CD14-positive monocyte (primary cell): ENCODE measurements at regions not wholly inside any gene's neighbourhood (a gene's known extent, or its start where the extent isn't known, plus 50 kb on each side); places are given as distances from the start of the nearest gene placed in this dataset.

Experiments
- DNase-seq, 3 donors: peaks; one replicate each; pipeline ENCODE4 v3.0.0-alpha.2; 2011 to 2022
- H2AFZ ChIP-seq: 2 replicates; pipeline ENCODE4 v1.6.0; 2012; ENCODE audit warnings: mild to moderate bottlenecking, low read depth, low read length, inconsistent platforms; ENCODE audit not compliant: insufficient read depth, poor library complexity, severe bottlenecking
- H3K27ac ChIP-seq, 2 donors: 1 replicate in 1 of 2; 2 replicates in 1 of 2; pipeline ENCODE4 v1.5.1; 2012 to 2013; ENCODE audit warnings: low read length in 2 of 2, control low read depth in 1 of 2, inconsistent platforms in 1 of 2, low read depth in 1 of 2, mild to moderate bottlenecking in 1 of 2
- H3K27me3 ChIP-seq, 2 donors: one replicate each; pipeline versions ENCODE4 v1.6.0 to v1.6.1; 2011 to 2013; ENCODE audit warnings: low read length in 2 of 2; ENCODE audit not compliant: control insufficient read depth in 2 of 2, insufficient read depth in 2 of 2
- H3K36me3 ChIP-seq, 2 donors: replicated peaks in 1 of 2; 1 replicate in 1 of 2; 2 replicates in 1 of 2; pipeline versions ENCODE4 v1.5.1 to v1.6.1; 2012 to 2013; ENCODE audit warnings: low read length in 2 of 2, control low read depth in 1 of 2, inconsistent platforms in 1 of 2, mild to moderate bottlenecking in 1 of 2; ENCODE audit not compliant: insufficient read depth in 2 of 2, control insufficient read depth in 1 of 2
- H3K4me1 ChIP-seq, 2 donors: 1 replicate in 1 of 2; 2 replicates in 1 of 2; pipeline versions ENCODE4 v1.5.1 to v1.6.1; 2012 to 2013; ENCODE audit warnings: low read length in 2 of 2, control low read depth in 1 of 2, inconsistent platforms in 1 of 2, mild to moderate bottlenecking in 1 of 2, moderate library complexity in 1 of 2; ENCODE audit not compliant: insufficient read depth in 2 of 2, control insufficient read depth in 1 of 2
- H3K4me2 ChIP-seq: replicated peaks from 2 replicates; pipeline ENCODE3; 2012; ENCODE audit warnings: low read length, moderate library complexity, mild to moderate bottlenecking; ENCODE audit not compliant: poor library complexity, severe bottlenecking; ENCODE audit errors: extremely low read depth
- H3K4me3 ChIP-seq, 3 experiments: fragments of 200-600 bp in 1 of 3; sonication (generic) in 1 of 3; replicated peaks in 1 of 3; 1 replicate in 2 of 3; 2 replicates in 1 of 3; pipeline ENCODE4 v1.5.1; 2011 to 2013; ENCODE audit warnings: low read length in 3 of 3, mild to moderate bottlenecking in 3 of 3, control low read depth in 2 of 3, low read depth in 2 of 3, inconsistent platforms in 1 of 3, moderate library complexity in 1 of 3
- H3K79me2 ChIP-seq: 2 replicates; pipeline ENCODE4 v1.6.0; 2012; ENCODE audit warnings: mild to moderate bottlenecking, control low read depth, inconsistent platforms, low read length, moderate library complexity; ENCODE audit not compliant: insufficient read depth
- H3K9ac ChIP-seq: 2 replicates; pipeline ENCODE4 v1.6.0; 2017; ENCODE audit warnings: low read length, mild to moderate bottlenecking; ENCODE audit not compliant: insufficient read depth, poor library complexity, severe bottlenecking
- H3K9me3 ChIP-seq, 2 donors: replicated peaks in 1 of 2; 1 replicate in 1 of 2; 2 replicates in 1 of 2; pipeline versions ENCODE4 v1.5.1 to v1.6.1; 2012 to 2013; ENCODE audit warnings: low read length in 2 of 2, control low read depth in 1 of 2; ENCODE audit not compliant: control insufficient read depth in 1 of 2, insufficient read depth in 1 of 2
- H4K20me1 ChIP-seq: 2 replicates; pipeline ENCODE4 v1.6.0; 2012; ENCODE audit warnings: mild to moderate bottlenecking, low read length, control low read depth, moderate library complexity; ENCODE audit not compliant: insufficient read depth
- H3K27ac Mint-ChIP-seq, 7 donors: one replicate each; pipeline ENCODE4 v1.8.0; 2020; ENCODE audit warnings: mild to moderate bottlenecking in 7 of 7, mixed read lengths in 7 of 7, moderate library complexity in 6 of 7, inconsistent platforms in 2 of 7
- H3K27me3 Mint-ChIP-seq, 3 donors: one replicate each; pipeline ENCODE4 v1.8.0; 2021 to 2022; ENCODE audit warnings: low read depth in 3 of 3, mild to moderate bottlenecking in 3 of 3, mixed read lengths in 3 of 3, moderate library complexity in 3 of 3, inconsistent platforms in 1 of 3
- H3K36me3 Mint-ChIP-seq, 2 donors: one replicate each; pipeline ENCODE4 v1.8.0; 2020; ENCODE audit warnings: mixed read lengths in 2 of 2, inconsistent platforms in 1 of 2, mild to moderate bottlenecking in 1 of 2
- H3K4me1 Mint-ChIP-seq: one replicate; pipeline ENCODE4 v1.8.0; 2020; ENCODE audit warnings: mild to moderate bottlenecking, mixed read lengths
- H3K4me3 Mint-ChIP-seq, 2 donors: one replicate each; pipeline ENCODE4 v1.8.0; 2020; ENCODE audit warnings: mild to moderate bottlenecking in 2 of 2, mixed read lengths in 2 of 2, moderate library complexity in 1 of 2
- H3K9me3 Mint-ChIP-seq, 7 donors: one replicate each; pipeline ENCODE4 v1.8.0; 2020 to 2022; ENCODE audit warnings: mixed read lengths in 7 of 7, mild to moderate bottlenecking in 6 of 7, moderate library complexity in 6 of 7, inconsistent platforms in 2 of 7
- CTCF ChIP-seq: fragments of 200-600 bp; IDR thresholded peaks from one replicate; pipeline ENCODE4 v1.8.0; 2022; ENCODE audit warnings: antibody characterized with exemption, mild to moderate bottlenecking
- WGBS: methylation state at CpG from one replicate; pipeline ENCODE4 v1.1.5; 2013; ENCODE audit warnings: missing lambda C conversion rate; ENCODE audit not compliant: insufficient coverage; 5-methylcytosine and 5-hydroxymethylcytosine counted together
- intact Hi-C, 2 donors: fragments of 100-400 bp; cut with micrococcal nuclease; formaldehyde crosslinking; loops; one replicate each; pipeline versions ENCODE4 v1.15.0 to v1.15.1; 2023

- Mint-ChIP-seq H3K27me3 (peaks cover 2 to 3% (median 2%) of the 10 kb centered on the region in 3 donors), H3K4me3 (no peak overlapping the region), H3K9me3 (peaks cover 0 to 5% (median 0%) of the 10 kb centered on the region in 7 donors), H3K27ac (no peak overlapping the region), H3K36me3 (no peaks in the 10 kb centered on the region), H3K4me1 (no peaks in the 10 kb centered on the region)
- Histone ChIP-seq H3K4me3 (no peak overlapping the region), H3K36me3 (no peaks in the 10 kb centered on the region), H3K9ac (no peak overlapping the region), H3K27ac (no peak overlapping the region), H3K4me2 (no peak overlapping the region), H3K79me2 (no peaks in the 10 kb centered on the region), H3K4me1 (no peaks in the 10 kb centered on the region), H3K27me3 (peaks cover 0 to 2% of the 10 kb centered on the region in 2 donors), H2AFZ (no peak overlapping the region), H4K20me1 (no peaks in the 10 kb centered on the region), H3K9me3 (no peaks in the 10 kb centered on the region)
- DNase-seq, result no peak
- no peak for TF ChIP-seq CTCF
- intact Hi-C loops, result no loop called here
- 95% methylated on average over 4 of the region's 7 CpGs for WGBS
These were observed 169.3 kb downstream of the ADRA2A start for GRCh38 chr10:111246136-111246535.

GRCh38 chr10:111246814-111247452, 170.1 kb downstream of the ADRA2A start:
- Histone ChIP-seq H3K9ac (no peak overlapping the region), H4K20me1 (no peaks in the 10 kb centered on the region), H3K4me2 (no peak overlapping the region), H3K4me3 (no peak overlapping the region), H3K9me3 (no peaks in the 10 kb centered on the region), H2AFZ (no peak overlapping the region), H3K79me2 (no peaks in the 10 kb centered on the region), H3K4me1 (no peaks in the 10 kb centered on the region), H3K36me3 (no peaks in the 10 kb centered on the region), H3K27ac (no peak overlapping the region), H3K27me3 (peaks cover 0 to 2% of the 10 kb centered on the region in 2 donors)
- no peak for DNase-seq
- intact Hi-C loops, result no loop called here
- Mint-ChIP-seq H3K27me3 (peaks cover 2 to 3% (median 2%) of the 10 kb centered on the region in 3 donors), H3K27ac (no peak overlapping the region), H3K4me1 (no peaks in the 10 kb centered on the region), H3K9me3 (peaks cover 0 to 5% (median 0%) of the 10 kb centered on the region in 7 donors), H3K36me3 (no peaks in the 10 kb centered on the region), H3K4me3 (no peak overlapping the region)
- no peak for TF ChIP-seq CTCF
- 68% methylated on average over 3 of the region's 6 CpGs for WGBS
